HEK293T (cell line): ENCODE measurements at regions not wholly inside any gene's neighbourhood (a gene's known extent, or its start where the extent isn't known, plus 50 kb on each side); places are given as distances from the start of the nearest gene placed in this dataset.

ENCODE experiments used
- CTCF ChIA-PET: fragments of 350-600 bp; formaldehyde crosslinking; extraction: SDS; loops from one replicate; lab custom pipeline; 2021; ENCODE audit warnings: antibody characterized with exemption, inconsistent platforms; lab: Yijun Ruan, JAX
- POLR2A ChIA-PET: fragments of 350-600 bp; formaldehyde crosslinking; extraction: SDS; loops from one replicate; lab custom pipeline; 2020; ENCODE audit warnings: antibody characterized with exemption, inconsistent platforms; lab: Yijun Ruan, JAX
- DNase-seq: peaks from one replicate; pipeline ENCODE4 v3.0.0; 2012; ENCODE audit warnings: mixed read lengths; ENCODE audit errors: extremely low spot score
- ARNT ChIP-seq: fragments of 450-650 bp; IDR thresholded peaks from 2 replicates; pipeline ENCODE4 v1.6.1; 2017; ENCODE audit warnings: mild to moderate bottlenecking
- BHLHE40 ChIP-seq: fragments of 450-650 bp; IDR thresholded peaks from 2 replicates; pipeline ENCODE4 v1.6.1; 2016; ENCODE audit warnings: mild to moderate bottlenecking, moderate library complexity, borderline replicate concordance
- CTBP1 ChIP-seq: fragments of 450-650 bp; IDR thresholded peaks from 2 replicates; pipeline ENCODE4 v1.6.1; 2016; ENCODE audit warnings: borderline replicate concordance
- ELF4 ChIP-seq: fragments of 450-650 bp; IDR thresholded peaks from 2 replicates; pipeline ENCODE4 v1.6.1; 2017; ENCODE audit warnings: antibody characterized with exemption
- FOXA1 ChIP-seq: fragments of 450-650 bp; IDR thresholded peaks from 2 replicates; pipeline ENCODE4 v1.6.1; 2016; ENCODE audit warnings: mild to moderate bottlenecking
- FOXK2 ChIP-seq: fragments of 450-650 bp; IDR thresholded peaks from 2 replicates; pipeline ENCODE4 v1.6.1; 2016; ENCODE audit warnings: mild to moderate bottlenecking
- FOXM1 ChIP-seq: fragments of 450-650 bp; IDR thresholded peaks from 2 replicates; pipeline ENCODE4 v1.6.1; 2017; ENCODE audit warnings: mild to moderate bottlenecking, borderline replicate concordance
- HDGF ChIP-seq: fragments of 450-650 bp; IDR thresholded peaks from 2 replicates; pipeline ENCODE4 v1.6.1; 2017; ENCODE audit warnings: antibody characterized with exemption, borderline replicate concordance
- L3MBTL2 ChIP-seq: fragments of 450-650 bp; conservative IDR thresholded peaks from 2 replicates; pipeline ENCODE4 v1.6.1; 2016; ENCODE audit warnings: mild to moderate bottlenecking
- LEF1 ChIP-seq: fragments of 450-650 bp; IDR thresholded peaks from 2 replicates; pipeline ENCODE4 v1.6.1; 2017; ENCODE audit warnings: mild to moderate bottlenecking, borderline replicate concordance
- NFRKB ChIP-seq: fragments of 450-650 bp; IDR thresholded peaks from 2 replicates; pipeline ENCODE4 v1.6.1; 2016; ENCODE audit warnings: mild to moderate bottlenecking, moderate library complexity
- SP1 ChIP-seq: fragments of 450-650 bp; IDR thresholded peaks from 2 replicates; pipeline ENCODE4 v1.6.1; 2017
- SUZ12 ChIP-seq: fragments of 450-650 bp; IDR thresholded peaks from 2 replicates; pipeline ENCODE4 v1.6.1; 2016; ENCODE audit warnings: mild to moderate bottlenecking
- TARDBP ChIP-seq: fragments of 450-650 bp; IDR thresholded peaks from 2 replicates; pipeline ENCODE4 v1.6.1; 2016
- ZNF384 ChIP-seq: fragments of 450-650 bp; IDR thresholded peaks from 2 replicates; pipeline ENCODE4 v1.6.1; 2016
- TF ChIP-seq, protein P1 (sequence below): fragments of 450-650 bp; IDR thresholded peaks from 2 replicates; pipeline ENCODE4 v1.6.1; 2016

- DNase-seq, result no peak
- no peak for TF ChIP-seq LEF1
- TF ChIP-seq FOXK2, result no peak
- no peak for TF ChIP-seq HDGF
- TF ChIP-seq FOXA1, result no peak
- no peak for TF ChIP-seq SUZ12
- no peak for TF ChIP-seq ELF4
- no peak for TF ChIP-seq CTBP1
- no peak for TF ChIP-seq ARNT
- TF ChIP-seq ZNF384, result no peak
- no peak for TF ChIP-seq L3MBTL2
- TF ChIP-seq, protein P1, sequence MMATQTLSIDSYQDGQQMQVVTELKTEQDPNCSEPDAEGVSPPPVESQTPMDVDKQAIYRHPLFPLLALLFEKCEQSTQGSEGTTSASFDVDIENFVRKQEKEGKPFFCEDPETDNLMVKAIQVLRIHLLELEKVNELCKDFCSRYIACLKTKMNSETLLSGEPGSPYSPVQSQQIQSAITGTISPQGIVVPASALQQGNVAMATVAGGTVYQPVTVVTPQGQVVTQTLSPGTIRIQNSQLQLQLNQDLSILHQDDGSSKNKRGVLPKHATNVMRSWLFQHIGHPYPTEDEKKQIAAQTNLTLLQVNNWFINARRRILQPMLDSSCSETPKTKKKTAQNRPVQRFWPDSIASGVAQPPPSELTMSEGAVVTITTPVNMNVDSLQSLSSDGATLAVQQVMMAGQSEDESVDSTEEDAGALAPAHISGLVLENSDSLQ, result no peak
- no peak for TF ChIP-seq TARDBP
- no peak for TF ChIP-seq FOXM1
- no peak for TF ChIP-seq SP1
- ChIA-PET POLR2A (no interaction called here), CTCF (no interaction called here)
Measured at GRCh38 chr16:22624800-22625533, 114.3 kb downstream of the NPIPB5 start.

DNA sequence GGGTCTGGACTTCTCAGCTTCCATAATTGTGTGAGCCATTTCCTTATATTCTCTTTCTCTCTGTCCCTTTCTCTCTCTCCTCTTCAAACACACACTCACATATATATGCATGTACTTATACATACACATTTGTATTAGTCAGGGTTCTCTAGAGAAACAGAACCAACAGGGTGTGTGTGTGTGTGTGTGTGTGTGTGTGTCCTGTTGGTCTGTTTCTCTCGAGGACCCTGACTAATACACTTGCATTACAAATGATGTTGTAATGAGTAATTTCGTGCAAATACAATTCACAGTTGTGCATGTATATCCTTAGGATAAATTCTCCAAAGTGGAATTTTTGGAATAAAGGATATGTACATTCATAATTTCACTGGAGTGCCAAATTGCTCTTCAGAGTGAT, 115.3 kb downstream of the NPIPB5 start:
- CTCF ChIA-PET, result no interaction called here
- no peak for DNase-seq
- POLR2A ChIA-PET, result no interaction called here
- no peak for TF ChIP-seq NFRKB
- TF ChIP-seq SUZ12, result no peak
- no peak for TF ChIP-seq TARDBP
- no peak for TF ChIP-seq L3MBTL2
- no peak for TF ChIP-seq CTBP1
- TF ChIP-seq ARNT, result no peak
- TF ChIP-seq, protein P1, result no peak

DNA sequence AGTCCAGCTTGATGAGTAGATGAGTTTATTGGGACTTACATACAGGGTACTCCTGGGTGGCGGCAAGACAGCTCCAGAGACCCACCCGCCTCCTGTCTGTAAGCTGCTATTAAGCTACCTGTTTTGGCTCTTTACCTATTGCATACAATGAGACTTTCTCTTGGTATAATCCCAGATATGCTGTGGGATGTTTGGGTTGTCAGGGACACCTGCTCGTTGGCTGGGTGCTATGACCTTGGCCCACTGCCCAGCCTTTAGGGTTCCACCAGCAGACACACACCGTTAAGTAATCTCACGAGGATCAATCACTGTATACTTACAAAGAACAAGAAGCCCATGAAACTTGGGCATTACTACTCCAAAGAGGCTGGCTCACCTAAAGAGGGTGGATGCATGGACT, 116.4 kb downstream of the NPIPB5 start:
- DNase-seq, result no peak
- ChIA-PET POLR2A (no interaction called here), CTCF (no interaction called here)
- TF ChIP-seq SP1, result no peak
- TF ChIP-seq CTBP1, result no peak
- no peak for TF ChIP-seq SUZ12
- no peak for TF ChIP-seq FOXA1
- no peak for TF ChIP-seq L3MBTL2
- no peak for TF ChIP-seq LEF1
- no peak for TF ChIP-seq ARNT
- TF ChIP-seq HDGF, result no peak
- no peak for TF ChIP-seq BHLHE40
- no peak for TF ChIP-seq ELF4
- no peak for TF ChIP-seq ZNF384
- TF ChIP-seq FOXK2, result no peak
- TF ChIP-seq FOXM1, result no peak
- TF ChIP-seq TARDBP, result no peak
- TF ChIP-seq NFRKB, result no peak

DNA sequence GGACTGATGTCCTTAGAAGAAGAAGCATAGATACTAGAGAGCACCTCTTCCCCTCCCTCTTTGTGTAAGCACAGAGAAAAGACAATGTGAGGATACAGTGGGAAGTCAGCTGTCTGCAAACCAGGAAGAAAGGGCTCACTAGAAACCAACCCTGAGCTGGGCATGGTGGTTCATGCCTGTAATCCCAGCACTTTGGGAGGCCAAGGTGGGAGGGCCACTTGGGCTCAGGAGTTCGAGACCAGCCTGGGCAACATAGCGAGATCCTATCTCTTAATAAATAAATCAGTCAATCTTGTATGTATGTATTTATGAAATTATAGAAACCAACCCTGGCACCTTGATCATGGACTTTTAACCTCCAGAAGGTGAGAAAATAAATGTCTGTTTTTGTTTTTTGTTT, 118.3 kb downstream of the NPIPB5 start:
- CTCF ChIA-PET, result no interaction called here
- TF ChIP-seq L3MBTL2 (no peak), FOXM1 (no peak), HDGF (no peak), BHLHE40 (no peak), TARDBP (no peak), FOXK2 (no peak), ARNT (no peak), ZNF384 (no peak), ELF4 (no peak), NFRKB (no peak), SP1 (no peak), CTBP1 (no peak), SUZ12 (no peak), FOXA1 (no peak), LEF1 (no peak)
- TF ChIP-seq, protein P1, result no peak

DNA sequence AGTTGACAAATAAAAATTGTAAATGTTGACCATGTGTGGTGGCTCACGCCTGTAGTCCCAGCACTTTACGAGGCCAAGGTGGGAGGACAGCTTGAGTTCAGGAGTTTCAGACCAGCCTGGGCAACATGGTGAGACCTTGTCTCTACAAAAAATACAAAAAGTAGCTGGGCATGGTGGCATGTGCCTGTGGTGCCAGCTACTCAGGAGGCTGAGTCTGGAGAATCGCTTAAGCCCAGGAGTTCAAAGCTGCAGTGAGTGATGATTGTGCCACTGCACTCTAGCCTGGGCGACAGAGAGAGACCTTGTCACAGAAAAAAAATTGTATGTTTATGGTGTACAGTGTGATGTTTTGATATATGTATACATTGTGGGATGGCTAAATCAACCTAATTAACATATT, 119.6 kb downstream of the NPIPB5 start:
- DNase-seq, result no peak
- TF ChIP-seq SP1 (no peak), ZNF384 (no peak), FOXM1 (no peak), FOXK2 (no peak), SUZ12 (no peak), LEF1 (no peak), L3MBTL2 (no peak), NFRKB (no peak), ELF4 (no peak), FOXA1 (no peak), BHLHE40 (no peak), ARNT (no peak), CTBP1 (no peak), HDGF (no peak), TARDBP (no peak)
- TF ChIP-seq, protein P1, result no peak
- ChIA-PET CTCF (no interaction called here), POLR2A (no interaction called here)

More for the DNA sequence above, 118.3 kb downstream of the NPIPB5 start:
- no peak for DNase-seq
- POLR2A ChIA-PET, result no interaction called here
